M059J (cell line): ENCODE measurements at regions not wholly inside any gene's neighbourhood (a gene's known extent, or its start where the extent isn't known, plus 50 kb on each side); places are given as distances from the start of the nearest gene placed in this dataset.

Experiments used
- DNase-seq: peaks from one replicate; pipeline ENCODE4 v3.0.0-alpha.2; 2012; ENCODE audit warnings: low read depth

- DNase-seq, result no peak
These were observed 177.4 kb upstream of the RNPC3 start for GRCh38 chr1:103348136-103348535.

- no peak for DNase-seq
These were observed 180.6 kb upstream of the RNPC3 start for GRCh38 chr1:103344930-103345329.

- no peak for DNase-seq
These were observed 184.1 kb upstream of the RNPC3 start for GRCh38 chr1:103341377-103341880.

- DNase-seq, result no peak
These were observed 187.7 kb upstream of the RNPC3 start for GRCh38 chr1:103337779-103338178.

- DNase-seq, result no peak
These were observed 189.1 kb upstream of the RNPC3 start for GRCh38 chr1:103336408-103336807.

- DNase-seq, result no peak
These were observed 192.4 kb upstream of the RNPC3 start for GRCh38 chr1:103333141-103333540.

GRCh38 chr1:103327054-103327719 lies 198.3 kb upstream of the RNPC3 start:
- no peak for DNase-seq

GRCh38 chr1:103326595-103326994 lies 198.9 kb upstream of the RNPC3 start:
- no peak for DNase-seq

GRCh38 chr1:103309786-103310185 lies 201.5 kb upstream of the COL11A1 start:
- DNase-seq, result no peak

GRCh38 chr1:103307751-103308150 lies 199.4 kb upstream of the COL11A1 start:
- no peak for DNase-seq

- no peak for DNase-seq
These were observed 175.7 kb upstream of the COL11A1 start for GRCh38 chr1:103283841-103284669.

- DNase-seq, result no peak
These were observed 175.0 kb upstream of the COL11A1 start for GRCh38 chr1:103283371-103283770.

- DNase-seq, result no peak
These were observed 167.4 kb upstream of the COL11A1 start for GRCh38 chr1:103275725-103276124.

GRCh38 chr1:103274886-103275285 lies 166.6 kb upstream of the COL11A1 start:
- DNase-seq, result no peak

GRCh38 chr1:103273106-103273505 lies 164.8 kb upstream of the COL11A1 start:
- no peak for DNase-seq

- peak; percentile 7 for DNase-seq
These were observed 163.1 kb upstream of the COL11A1 start for GRCh38 chr1:103271471-103271870.

- no peak for DNase-seq
These were observed 159.6 kb upstream of the COL11A1 start for GRCh38 chr1:103267893-103268292.

GRCh38 chr1:103267266-103267665 lies 158.9 kb upstream of the COL11A1 start:
- DNase-seq, result no peak

- no peak for DNase-seq
These were observed 157.7 kb upstream of the COL11A1 start for GRCh38 chr1:103266036-103266435.

- no peak for DNase-seq
These were observed 157.2 kb upstream of the COL11A1 start for GRCh38 chr1:103265551-103265950.

- no peak for DNase-seq
These were observed 151.7 kb upstream of the COL11A1 start for GRCh38 chr1:103259982-103260381.

- no peak for DNase-seq
These were observed 148.2 kb upstream of the COL11A1 start for GRCh38 chr1:103256490-103256889.

GRCh38 chr1:103254691-103255090 lies 146.4 kb upstream of the COL11A1 start:
- no peak for DNase-seq
